NCI-H446 treated with DMSO at 0.1 percent for 48 hours (cell line): ENCODE measurements at regions not wholly inside any gene's neighbourhood (a gene's known extent, or its start where the extent isn't known, plus 50 kb on each side); places are given as distances from the start of the nearest gene placed in this dataset.
A peak's percentile ranks its signal among the peaks of the same experiment; 100 is the strongest.

Experiments
- DNase-seq: peaks from one replicate; lab custom pipeline; 2025; lab: John Stamatoyannopoulos, UW

DNA sequence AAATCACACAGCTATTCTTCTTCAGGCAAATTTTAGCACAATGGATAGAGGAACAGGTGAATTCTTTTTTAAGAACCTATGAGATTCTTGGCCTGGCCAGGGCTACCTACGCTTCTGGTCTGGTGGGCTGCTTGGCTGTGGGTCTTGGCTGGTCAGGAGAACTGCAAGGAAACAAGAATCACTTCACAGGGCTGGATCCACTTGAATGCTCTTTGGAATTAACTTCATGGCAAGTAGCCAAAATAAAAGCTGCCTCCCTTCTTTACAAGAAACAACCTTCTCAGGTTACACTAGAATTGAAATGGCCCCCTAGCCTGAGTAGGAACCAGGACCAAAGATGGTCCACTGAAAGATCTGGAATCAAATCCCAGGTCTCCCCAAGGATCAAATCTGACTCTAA is 519.1 kb downstream of the IQCM start:
- DNase-seq: no peak

- no peak for DNase-seq
Measured at GRCh38 chr4:149296084-149296483, 519.6 kb downstream of the IQCM start.

DNA sequence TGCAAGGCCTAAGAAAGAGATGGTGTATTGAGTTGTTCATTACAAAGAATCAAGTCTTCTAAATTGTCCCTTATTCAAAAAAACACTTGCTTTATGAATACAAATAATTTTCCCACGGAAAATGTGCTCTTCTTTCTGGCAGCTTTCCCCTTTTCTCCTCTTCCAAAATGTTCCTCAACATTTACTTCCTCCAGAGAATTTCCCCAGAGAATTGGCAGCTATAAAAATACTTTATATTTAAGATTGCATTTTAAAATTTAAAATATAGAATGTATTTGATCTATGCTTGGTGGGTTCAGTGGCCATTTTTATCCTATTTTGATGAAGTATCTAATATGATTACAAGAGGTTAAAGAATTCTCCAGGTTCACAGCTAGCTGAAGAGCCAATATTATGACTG is 521.0 kb downstream of the IQCM start:
- DNase-seq: no peak

- no peak for DNase-seq
Measured at GRCh38 chr4:149293046-149293649, 522.5 kb downstream of the IQCM start.

- DNase-seq: peak; percentile 63
Measured at GRCh38 chr4:149292425-149293007, 523.1 kb downstream of the IQCM start.

GRCh38 chr4:149291463-149291862 is 524.2 kb downstream of the IQCM start:
- peak; percentile 20 for DNase-seq

DNA sequence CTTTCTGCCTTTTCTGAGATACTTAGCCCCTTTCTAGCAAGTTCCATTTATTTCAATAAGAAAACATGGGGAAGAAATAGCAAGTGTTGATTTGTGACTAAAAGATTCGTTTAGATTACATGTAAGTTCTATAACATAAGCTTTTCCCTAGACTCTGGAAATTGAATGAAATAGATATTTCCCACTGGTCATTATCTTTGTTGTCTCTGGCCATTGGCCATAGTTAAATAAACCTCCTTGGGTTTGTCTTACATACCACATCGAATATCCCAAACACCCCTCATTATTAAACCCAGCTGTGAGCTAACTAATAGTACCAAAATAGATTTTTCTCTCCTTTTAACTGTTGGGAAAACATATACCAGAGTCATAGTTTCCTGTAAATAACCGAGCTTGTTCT is 534.8 kb downstream of the IQCM start:
- no peak for DNase-seq

GRCh38 chr4:149279776-149280175 is 535.9 kb downstream of the IQCM start:
- peak; percentile 27 for DNase-seq

DNA sequence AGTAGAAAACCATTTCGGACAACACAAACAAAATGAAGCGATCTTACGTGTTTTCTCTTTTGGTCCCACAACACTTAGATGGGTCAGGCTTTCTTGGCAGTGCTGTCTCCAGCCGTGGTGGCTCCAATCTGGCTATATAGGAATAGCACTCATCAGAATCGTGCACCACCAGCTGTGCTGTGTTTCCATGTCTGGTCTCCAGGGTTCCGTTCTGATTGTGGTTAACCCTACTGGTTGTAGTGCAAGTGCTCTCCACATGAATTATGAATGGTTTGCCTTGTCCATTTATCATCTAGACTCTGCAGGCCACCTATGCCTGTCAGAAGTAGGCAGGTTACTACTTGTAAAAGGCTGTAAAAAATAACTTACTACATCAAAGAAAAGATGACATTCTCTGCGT is 536.3 kb downstream of the IQCM start:
- DNase-seq: peak; percentile 10

- DNase-seq: no peak
Measured at GRCh38 chr4:149277705-149278104, 537.9 kb downstream of the IQCM start.

GRCh38 chr4:149269835-149270234 is 545.8 kb downstream of the IQCM start:
- DNase-seq: no peak

DNA sequence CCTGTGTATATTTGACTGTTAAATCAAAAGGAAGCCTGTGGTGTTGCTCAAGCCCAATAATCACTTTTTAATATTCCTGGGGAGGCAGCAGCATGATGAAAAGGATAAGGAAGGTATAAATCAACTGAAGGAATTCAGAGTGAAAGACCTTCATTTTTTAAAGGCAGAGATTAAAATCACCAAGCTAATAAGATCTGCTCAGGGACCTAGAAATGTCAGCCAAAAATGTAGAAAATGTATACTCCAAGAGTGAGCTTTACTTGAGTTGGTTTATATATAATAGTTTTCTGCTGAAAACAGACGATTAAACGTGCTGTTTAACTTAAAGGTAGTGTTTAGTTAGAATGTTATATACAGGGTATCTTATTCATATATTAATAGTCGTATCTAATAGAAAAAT is 549.3 kb downstream of the IQCM start:
- no peak for DNase-seq

DNA sequence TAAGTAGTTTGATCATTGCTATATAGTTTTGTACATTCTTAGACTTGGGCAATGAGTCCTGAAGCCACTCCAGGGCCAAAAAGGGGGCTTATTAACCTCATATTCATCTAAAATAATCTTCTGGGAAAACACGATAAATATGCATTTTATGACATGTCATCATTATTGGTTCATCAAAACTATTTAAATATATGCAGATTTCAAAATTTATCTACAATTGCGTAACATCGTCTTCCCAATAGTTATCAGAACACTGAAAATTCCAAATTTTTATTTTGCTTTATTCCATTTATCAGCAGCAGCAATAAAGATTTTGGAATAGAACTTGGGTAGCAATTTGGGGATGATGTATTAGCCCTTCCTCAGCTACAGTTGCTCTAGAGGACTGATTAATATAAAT is 550.0 kb downstream of the IQCM start:
- DNase-seq: no peak

DNA sequence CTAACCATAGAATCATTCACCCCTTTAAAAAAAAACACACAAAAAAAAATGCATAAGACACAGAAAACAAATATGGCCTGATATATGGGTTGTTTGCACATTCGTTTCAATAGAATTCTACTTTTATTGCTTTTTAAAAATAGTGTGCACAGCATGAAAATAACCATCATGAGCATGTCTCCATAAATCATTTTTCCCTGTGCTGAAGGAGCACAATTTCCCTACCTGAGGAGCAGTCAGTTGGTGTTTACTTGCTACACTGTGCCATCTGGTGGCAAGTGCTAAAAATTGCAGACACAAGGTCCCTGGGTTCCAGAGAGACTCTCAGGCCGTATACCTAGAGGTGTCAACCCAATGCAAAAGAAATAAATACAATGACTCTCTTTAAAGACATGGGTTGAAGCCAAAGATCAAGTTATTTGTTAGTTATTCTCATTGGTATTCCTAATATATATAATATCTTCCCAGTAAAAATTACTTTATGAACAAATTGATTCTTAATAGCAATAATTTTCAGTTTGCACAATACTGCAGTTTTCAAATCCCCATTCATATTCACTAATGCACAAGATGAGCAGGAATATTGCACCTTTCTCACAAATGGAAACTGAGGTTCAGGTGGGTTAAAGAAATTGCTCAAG is 551.4 kb downstream of the IQCM start:
- DNase-seq: no peak

DNA sequence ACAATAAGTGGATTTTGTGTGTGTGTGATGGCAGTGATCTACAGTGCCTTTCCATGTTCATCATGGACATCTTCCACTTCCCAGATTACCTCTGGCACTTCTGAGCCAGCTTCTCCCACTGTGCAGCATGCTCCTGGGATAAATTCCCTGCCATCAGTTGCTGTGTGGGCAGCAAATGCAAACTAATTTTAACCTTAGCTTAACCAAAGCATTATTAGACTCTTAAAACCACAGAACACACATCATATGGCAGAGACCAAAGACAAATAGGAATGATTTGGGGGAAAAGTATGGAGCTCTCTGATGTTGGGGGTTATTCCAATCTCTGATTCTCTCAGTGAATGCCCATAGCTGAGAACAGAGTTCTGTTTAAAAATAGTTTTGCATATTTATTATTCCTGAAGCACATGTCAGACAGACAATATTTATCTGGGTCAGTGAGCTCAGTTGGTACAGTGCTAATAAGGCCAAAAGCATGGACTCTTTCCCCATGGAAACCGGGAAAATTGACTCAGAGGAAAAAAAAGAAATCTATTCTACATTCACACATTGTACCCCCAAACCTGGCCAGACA is 567.4 kb downstream of the IQCM start:
- no peak for DNase-seq

GRCh38 chr4:149247164-149247563 is 568.5 kb downstream of the IQCM start:
- DNase-seq: no peak

DNA sequence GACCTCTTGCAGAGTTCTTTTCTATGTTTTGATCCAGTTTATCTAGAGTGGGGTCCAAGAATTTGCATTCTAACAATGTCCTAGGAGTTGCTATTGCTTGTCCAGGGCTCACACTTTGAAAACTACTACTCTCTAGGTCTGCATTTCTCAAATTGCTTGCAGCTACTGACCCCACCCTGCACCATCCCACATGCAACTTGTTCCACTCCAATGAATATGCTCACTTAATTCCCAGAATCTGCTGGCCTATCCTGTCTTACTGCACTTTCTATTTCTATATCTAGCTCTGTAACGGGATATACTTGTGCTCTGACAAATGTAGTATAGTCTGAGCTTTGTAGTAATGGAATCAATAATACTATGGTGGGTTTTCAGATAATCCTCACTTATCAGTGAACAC is 570.3 kb downstream of the IQCM start:
- DNase-seq: no peak

GRCh38 chr4:149238097-149238496 is 577.5 kb downstream of the IQCM start:
- no peak for DNase-seq

DNA sequence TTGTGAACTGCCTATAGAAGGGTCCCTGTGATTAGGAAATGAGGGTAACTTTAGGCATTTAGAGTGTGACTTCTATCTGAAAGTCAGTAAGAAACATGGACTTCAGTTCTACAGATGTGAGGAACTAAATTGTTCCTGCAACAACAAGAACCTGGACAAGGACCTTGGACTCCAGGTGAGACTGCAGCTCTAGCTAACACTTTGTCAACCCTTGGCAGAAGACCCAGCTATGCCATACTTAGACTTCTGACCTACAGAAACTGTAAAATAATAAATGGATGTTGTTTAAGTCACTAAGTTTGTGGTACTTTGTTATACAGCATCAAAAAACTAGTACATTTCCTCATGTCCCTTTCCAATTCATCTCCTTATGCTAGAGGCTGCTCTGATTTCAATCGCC is 580.8 kb downstream of the IQCM start:
- no peak for DNase-seq

DNA sequence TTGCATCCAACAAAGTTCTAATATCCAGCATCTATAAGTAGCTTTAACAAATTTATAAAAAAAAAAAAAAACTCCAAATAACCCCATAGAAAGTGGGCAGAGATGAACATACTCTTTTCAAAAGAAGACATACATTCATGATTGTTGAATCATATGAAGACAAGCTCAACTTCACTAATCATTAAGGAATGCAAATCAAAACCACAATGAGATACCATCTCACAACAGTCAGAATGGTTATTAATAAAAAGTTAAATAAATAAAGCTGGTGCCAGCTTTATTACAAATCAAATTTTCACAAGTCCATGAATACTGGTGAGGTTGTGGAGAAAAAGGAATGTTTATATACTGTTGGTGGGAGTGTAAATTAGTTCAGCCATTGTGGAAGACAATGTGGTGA is 592.0 kb downstream of the IQCM start:
- DNase-seq: no peak

GRCh38 chr4:149218672-149219071 is 597.0 kb downstream of the IQCM start:
- DNase-seq: no peak

DNA sequence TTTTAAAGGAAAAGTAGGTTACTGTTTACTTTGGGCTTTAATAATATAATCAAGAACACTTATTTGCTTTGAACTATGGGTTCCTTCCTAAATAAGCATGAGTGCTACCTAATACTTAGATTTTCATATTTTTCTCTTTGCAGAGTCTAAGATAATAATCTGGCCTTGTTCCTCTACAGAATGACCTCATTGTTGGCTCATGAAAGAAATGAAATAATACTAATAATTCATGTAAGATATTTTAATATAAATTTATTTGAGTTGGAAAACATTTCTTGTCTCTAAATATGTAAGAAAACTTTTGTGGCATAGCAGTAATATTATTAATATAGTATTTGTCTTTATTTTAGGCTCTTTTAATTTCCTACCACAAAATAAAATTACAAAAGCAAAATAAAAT is 601.3 kb downstream of the IQCM start:
- DNase-seq: no peak

DNA sequence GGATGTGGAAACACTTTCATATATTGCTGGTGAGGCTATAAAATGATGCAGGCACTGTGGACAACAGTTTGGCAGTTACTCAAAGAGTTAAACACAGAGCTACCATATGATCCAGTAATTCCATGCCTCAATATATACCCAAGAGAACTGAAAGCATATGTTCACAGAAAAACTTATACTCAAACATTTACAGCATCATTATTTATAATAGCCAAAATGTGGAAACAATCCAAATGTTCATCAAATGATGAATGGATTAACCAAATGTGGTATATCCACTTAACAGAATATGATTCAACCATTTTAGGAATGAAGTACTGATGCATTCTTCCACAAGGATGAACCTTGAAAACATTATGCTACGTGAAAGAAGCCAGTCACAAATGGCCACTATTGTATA is 603.8 kb downstream of the IQCM start:
- DNase-seq: no peak
